Mesenchymal stem cell (in vitro differentiated cells and primary cell): ENCODE measurements at regions not wholly inside any gene's neighbourhood (a gene's known extent, or its start where the extent isn't known, plus 50 kb on each side); places are given as distances from the start of the nearest gene placed in this dataset.
"Not testable (repeated sequence)": the region's sequence is repeated elsewhere in the genome, so short reads cannot be mapped to it uniquely, and the experiment has no call there.

Experiments
- DNase-seq: peaks from one replicate; pipeline ENCODE4 v3.0.0-alpha.2; 2013
- H2AFZ ChIP-seq: one replicate; pipeline ENCODE4 v1.6.1; 2013; ENCODE audit warnings: low read depth, mild to moderate bottlenecking, control low read depth, inconsistent platforms, low read length, moderate library complexity
- H2AK5ac ChIP-seq: 2 replicates; pipeline ENCODE4 v1.6.1; 2013; ENCODE audit warnings: low read length, moderate library complexity, mild to moderate bottlenecking, inconsistent platforms; ENCODE audit not compliant: severe bottlenecking
- H2BK120ac ChIP-seq: one replicate; pipeline ENCODE4 v1.6.1; 2013; ENCODE audit warnings: low read depth, mild to moderate bottlenecking, inconsistent platforms, low read length, moderate library complexity
- H2BK12ac ChIP-seq, 2 experiments: one replicate each; pipeline ENCODE4 v1.6.1; 2013; ENCODE audit warnings: inconsistent platforms in 2 of 2, low read length in 2 of 2, mild to moderate bottlenecking in 2 of 2, moderate library complexity in 2 of 2, control low read depth in 1 of 2
- H2BK15ac ChIP-seq: one replicate; pipeline ENCODE4 v1.6.1; 2013; ENCODE audit warnings: mild to moderate bottlenecking, low read depth, inconsistent platforms; ENCODE audit not compliant: poor library complexity, severe bottlenecking
- H2BK5ac ChIP-seq: 2 replicates; pipeline ENCODE4 v1.6.1; 2013; ENCODE audit warnings: low read depth, mild to moderate bottlenecking, low read length, control low read depth, inconsistent platforms; ENCODE audit not compliant: poor library complexity, severe bottlenecking
- H3K14ac ChIP-seq, 2 experiments: one replicate each; pipeline ENCODE4 v1.6.1; 2013; ENCODE audit warnings: inconsistent platforms in 2 of 2, low read length in 2 of 2, control low read depth in 1 of 2, mild to moderate bottlenecking in 1 of 2, moderate library complexity in 1 of 2
- H3K18ac ChIP-seq, 2 experiments: one replicate each; pipeline ENCODE4 v1.6.1; 2013; ENCODE audit warnings: inconsistent platforms in 2 of 2, low read length in 2 of 2, control low read depth in 1 of 2, low read depth in 1 of 2, mild to moderate bottlenecking in 1 of 2
- H3K23ac ChIP-seq, 2 experiments: one replicate each; pipeline ENCODE4 v1.6.1; 2013; ENCODE audit warnings: inconsistent platforms in 2 of 2, low read length in 2 of 2, mild to moderate bottlenecking in 2 of 2, moderate library complexity in 2 of 2, control low read depth in 1 of 2
- H3K27ac ChIP-seq: 2 replicates; pipeline ENCODE4 v1.5.1; 2013; ENCODE audit warnings: mild to moderate bottlenecking, moderate library complexity, low read length, control low read depth, inconsistent platforms; ENCODE audit not compliant: poor library complexity, severe bottlenecking
- H3K27me3 ChIP-seq, 2 experiments: 2 replicates each; pipeline versions ENCODE4 v1.6.1 to v1.7.0; 2013; ENCODE audit warnings: low read length in 2 of 2, mild to moderate bottlenecking in 2 of 2, moderate library complexity in 2 of 2, control low read depth in 1 of 2, inconsistent platforms in 1 of 2; ENCODE audit not compliant: control insufficient read depth in 1 of 2, insufficient read depth in 1 of 2
- H3K36me3 ChIP-seq, 2 experiments: 2 replicates each; pipeline versions ENCODE4 v1.6.1 to v1.7.0; 2013; ENCODE audit warnings: low read length in 2 of 2, control low read depth in 1 of 2, inconsistent platforms in 1 of 2, low read depth in 1 of 2, mild to moderate bottlenecking in 1 of 2; ENCODE audit not compliant: insufficient read depth in 2 of 2, control insufficient read depth in 1 of 2
- H3K4ac ChIP-seq, 2 experiments: one replicate each; pipeline ENCODE4 v1.6.1; 2013; ENCODE audit warnings: inconsistent platforms in 2 of 2, low read length in 2 of 2, mild to moderate bottlenecking in 2 of 2, moderate library complexity in 2 of 2, control low read depth in 1 of 2, low read depth in 1 of 2
- H3K4me1 ChIP-seq: 2 replicates; pipeline ENCODE4 v1.6.1; 2013; ENCODE audit warnings: low read depth, low read length, control low read depth; ENCODE audit not compliant: control insufficient read depth, insufficient read depth
- H3K4me2 ChIP-seq: 2 replicates; pipeline ENCODE4 v1.6.1; 2013; ENCODE audit warnings: low read length, mild to moderate bottlenecking, inconsistent platforms; ENCODE audit not compliant: poor library complexity, severe bottlenecking
- H3K4me3 ChIP-seq, 2 experiments: 2 replicates each; pipeline versions ENCODE4 v1.5.1 to v1.7.0; 2013; ENCODE audit warnings: low read length in 2 of 2, mild to moderate bottlenecking in 2 of 2, control low read depth in 1 of 2, low read depth in 1 of 2; ENCODE audit not compliant: insufficient read depth in 1 of 2
- H3K79me1 ChIP-seq: replicated peaks from 2 replicates; pipeline ENCODE4 v1.6.1; 2013; ENCODE audit warnings: mild to moderate bottlenecking, control low read depth, low read length, inconsistent platforms; ENCODE audit not compliant: poor library complexity, severe bottlenecking
- H3K9ac ChIP-seq: 2 replicates; pipeline ENCODE4 v1.7.0; 2013; ENCODE audit warnings: mild to moderate bottlenecking, low read length, moderate library complexity
- H3K9me3 ChIP-seq: 2 replicates; pipeline ENCODE4 v1.7.0; 2013; ENCODE audit warnings: mild to moderate bottlenecking, low read length; ENCODE audit not compliant: control insufficient read depth
- H4K8ac ChIP-seq: one replicate; pipeline ENCODE4 v1.6.1; 2013; ENCODE audit warnings: inconsistent platforms, mild to moderate bottlenecking, low read length, moderate library complexity
- H4K91ac ChIP-seq: one replicate; pipeline ENCODE4 v1.6.1; 2013; ENCODE audit warnings: mild to moderate bottlenecking, low read length, inconsistent platforms
- WGBS: methylation state at CpG from one replicate; pipeline ENCODE4 v1.1.7; 2013; ENCODE audit warnings: mixed read lengths; 5-methylcytosine and 5-hydroxymethylcytosine counted together

DNA sequence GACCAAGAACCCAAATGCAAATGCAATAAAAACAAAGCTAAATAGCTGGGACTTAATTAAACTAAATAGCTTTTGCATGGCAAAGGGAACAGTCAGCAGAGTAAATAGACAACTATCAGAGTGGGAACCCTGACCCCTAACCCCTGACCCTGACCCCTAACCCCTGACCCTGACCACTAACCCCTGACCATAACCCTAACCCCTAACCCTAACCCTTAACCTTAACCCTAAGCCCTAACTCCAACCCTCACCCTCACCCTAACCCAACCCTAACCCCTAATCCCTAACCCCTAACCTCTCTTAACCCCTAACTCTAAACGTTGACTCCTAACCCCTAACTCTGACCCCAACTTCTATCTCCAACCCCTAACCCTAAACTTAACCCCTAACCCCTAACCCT lies 3014.3 kb upstream of the TEKT4 start:
- DNase-seq, H3K9me3 ChIP-seq, H3K9ac ChIP-seq, H2AFZ ChIP-seq, H3K4me1 ChIP-seq, H3K4me3 ChIP-seq, H4K8ac ChIP-seq, H2BK5ac ChIP-seq, H3K36me3 ChIP-seq, H3K18ac ChIP-seq, H2BK12ac ChIP-seq, H3K4me2 ChIP-seq, H3K23ac ChIP-seq, H2BK15ac ChIP-seq, H2AK5ac ChIP-seq, H3K27ac ChIP-seq, H3K4ac ChIP-seq, H4K91ac ChIP-seq, H3K27me3 ChIP-seq, H2BK120ac ChIP-seq, H3K14ac ChIP-seq, H3K79me1 ChIP-seq: not testable (repeated sequence)
- 18% methylated on average over 1 of the region's 1 CpG for WGBS

DNA sequence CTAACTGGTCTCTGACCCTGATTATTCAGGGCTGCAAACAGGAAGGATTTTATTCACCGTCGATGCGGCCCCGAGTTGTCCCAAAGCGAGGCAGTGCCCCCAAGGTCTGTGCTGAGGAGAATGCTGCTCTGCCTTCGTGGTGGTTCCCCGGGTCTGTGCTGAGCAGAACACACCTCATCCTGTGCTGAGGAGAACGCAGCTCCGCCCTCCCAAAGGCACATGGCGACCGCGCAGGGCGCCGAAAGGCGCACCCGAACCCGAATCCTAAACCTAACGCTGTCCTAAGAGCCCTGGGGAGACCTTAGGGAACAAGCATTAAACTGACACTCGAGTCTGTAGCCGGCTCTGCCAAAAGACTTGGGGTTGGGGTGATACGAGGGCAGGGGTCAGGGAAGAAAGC lies 3013.5 kb upstream of the TEKT4 start:
- not testable (repeated sequence) for H3K36me3 ChIP-seq, H3K4me3 ChIP-seq, H3K27ac ChIP-seq, H3K9me3 ChIP-seq, H3K18ac ChIP-seq, H2BK15ac ChIP-seq, H2AK5ac ChIP-seq, H2AFZ ChIP-seq, H4K91ac ChIP-seq, H3K27me3 ChIP-seq, H3K14ac ChIP-seq, H3K4ac ChIP-seq, H3K79me1 ChIP-seq, H3K23ac ChIP-seq, H3K4me1 ChIP-seq, H3K4me2 ChIP-seq, H2BK12ac ChIP-seq, H2BK5ac ChIP-seq, H2BK120ac ChIP-seq, DNase-seq, H4K8ac ChIP-seq, H3K9ac ChIP-seq
- WGBS, result 81% methylated on average over 21 of the region's 21 CpGs

DNA sequence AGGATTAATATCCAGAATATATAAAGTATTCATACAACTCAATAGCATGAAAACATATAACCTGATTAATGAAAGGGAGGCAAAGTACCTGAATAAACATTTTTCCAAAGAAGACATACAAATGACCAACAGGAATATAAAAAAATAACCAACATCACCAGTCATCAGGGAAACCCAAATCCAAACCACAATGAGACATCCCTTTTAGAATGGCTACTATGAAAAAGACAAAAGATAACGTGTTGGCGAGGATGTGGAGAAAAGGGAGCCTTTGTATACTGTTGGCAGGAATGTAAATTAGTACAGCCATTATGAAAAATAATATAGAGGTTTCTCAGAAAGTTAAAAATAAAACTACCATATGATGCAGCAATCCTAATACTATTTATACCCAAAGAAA lies 2999.5 kb upstream of the TEKT4 start:
- H3K9ac ChIP-seq, H2BK5ac ChIP-seq, H4K8ac ChIP-seq, H2BK120ac ChIP-seq, H3K4me3 ChIP-seq, H3K79me1 ChIP-seq, H3K18ac ChIP-seq, H2BK12ac ChIP-seq, DNase-seq, H3K4me2 ChIP-seq, H2BK15ac ChIP-seq, H3K23ac ChIP-seq, H4K91ac ChIP-seq, H3K4ac ChIP-seq, H3K9me3 ChIP-seq, H3K36me3 ChIP-seq, H3K4me1 ChIP-seq, H2AFZ ChIP-seq, H3K14ac ChIP-seq, H2AK5ac ChIP-seq, H3K27ac ChIP-seq, H3K27me3 ChIP-seq: not testable (repeated sequence)
- no CpG with 5 or more reads among the region's 2 CpGs for WGBS

DNA sequence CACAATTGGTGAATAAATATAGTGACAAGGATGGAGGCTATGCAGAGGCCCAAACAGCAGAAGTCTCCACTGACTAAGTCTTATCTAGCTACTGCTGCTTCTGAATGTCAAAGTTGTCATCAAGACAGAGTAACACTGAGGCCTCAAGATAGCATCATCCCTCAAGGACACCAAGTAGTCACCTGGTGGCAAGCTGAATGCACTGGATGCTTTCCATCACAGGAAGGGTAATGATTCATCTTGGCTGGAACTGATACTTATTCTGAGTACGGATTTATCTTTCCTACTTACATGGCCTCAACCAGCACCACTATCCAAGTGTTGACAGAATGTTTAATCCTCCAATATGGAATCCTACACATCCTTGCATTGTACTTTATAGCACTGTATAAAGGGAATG lies 2997.8 kb upstream of the TEKT4 start:
- H3K9ac ChIP-seq, H3K4me1 ChIP-seq, H3K23ac ChIP-seq, H2AFZ ChIP-seq, H3K18ac ChIP-seq, H3K79me1 ChIP-seq, H4K8ac ChIP-seq, H3K9me3 ChIP-seq, H2AK5ac ChIP-seq, H3K27me3 ChIP-seq, H2BK15ac ChIP-seq, DNase-seq, H3K4me3 ChIP-seq, H2BK12ac ChIP-seq, H3K27ac ChIP-seq, H2BK5ac ChIP-seq, H4K91ac ChIP-seq, H3K14ac ChIP-seq, H3K36me3 ChIP-seq, H3K4me2 ChIP-seq, H3K4ac ChIP-seq, H2BK120ac ChIP-seq: not testable (repeated sequence)
- no CpG with 5 or more reads among the region's 1 CpG for WGBS
